ENCODE measurements at regions not wholly inside any gene's neighbourhood (a gene's known extent, or its start where the extent isn't known, plus 50 kb on each side); places are given as distances from the start of the nearest gene placed in this dataset.

DNA sequence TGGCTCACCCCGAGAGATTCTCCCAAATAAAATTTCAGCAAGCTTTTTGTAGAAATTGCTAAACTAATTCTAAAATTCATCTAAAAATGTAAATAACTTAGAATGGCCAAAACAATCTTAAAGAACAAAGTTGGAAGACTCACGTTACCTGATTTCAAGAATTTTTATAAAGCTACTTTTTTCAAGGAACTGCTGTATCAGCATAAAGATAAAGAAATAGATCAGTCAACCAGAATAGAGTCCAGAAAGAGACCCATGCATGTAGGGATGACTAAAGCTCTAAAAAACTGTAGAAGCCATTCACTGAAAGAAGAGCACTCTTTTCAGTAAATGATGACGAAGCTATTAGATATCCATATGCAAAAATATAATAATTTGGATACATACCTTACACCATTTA, 652.1 kb downstream of the TBC1D32 start:
- Histone ChIP-seq H3K4me3 (no peak overlapping the region), H3F3A (replicated peaks; ENCODE audit: low read depth) (no peaks in the 10 kb centered on the region), H3K27ac (ENCODE audit: low read depth) (no peak overlapping the region), H3K4me1 (ENCODE audit: insufficient read depth) (no peaks in the 10 kb centered on the region), H3K4me2 (no peak overlapping the region), H3K36me3 (ENCODE audit: insufficient read depth) (no peaks in the 10 kb centered on the region), H3K9me2 (ENCODE audit: insufficient read depth) (no peaks in the 10 kb centered on the region), H4K20me1 (replicated peaks; ENCODE audit: insufficient read depth) (no peaks in the 10 kb centered on the region), H2AFZ (no peak overlapping the region), H3K79me2 (replicated peaks; ENCODE audit: insufficient read depth) (no peaks in the 10 kb centered on the region), H3K27me3 (ENCODE audit: insufficient read depth) (no peaks in the 10 kb centered on the region)
- H3K27ac Mint-ChIP-seq = no peak overlapping the region
- DNase-seq (ENCODE audit: low spot score) (no peak), ATAC-seq (no peak)
- no peaks in the 10 kb centered on the region for H3K27me3 Mint-ChIP-seq (ENCODE audit: insufficient read depth, low read depth, poor library complexity)
- no peaks in the 10 kb centered on the region for H3K36me3 Mint-ChIP-seq (ENCODE audit: low read depth)
- no peaks in the 10 kb centered on the region for H3K4me1 Mint-ChIP-seq
- H3K4me3 Mint-ChIP-seq = no peak overlapping the region
- TF ChIP-seq STAT1 (IDR thresholded peaks at IDR 0.05; ENCODE audit: unreplicated experiment) (no peak), ZNF331 (CRISPR knock-in tag; IDR thresholded peaks at IDR 0.05; ENCODE audit: low read depth) (no peak), EZH2phosphoT487 (IDR thresholded peaks at IDR 0.05; ENCODE audit: unreplicated experiment) (no peak), CREB1 (CRISPR knock-in tag; IDR thresholded peaks at IDR 0.05; ENCODE audit: low read depth) (no peak), EZH2 (IDR thresholded peaks at IDR 0.05; ENCODE audit: low read depth, unreplicated experiment) (no peak), POLR2AphosphoS5 (IDR thresholded peaks at IDR 0.05; ENCODE audit: low read depth) (no peak), JUNB (IDR thresholded peaks at IDR 0.05; ENCODE audit: unreplicated experiment) (no peak)
- TF ChIP-seq, protein P1, sequence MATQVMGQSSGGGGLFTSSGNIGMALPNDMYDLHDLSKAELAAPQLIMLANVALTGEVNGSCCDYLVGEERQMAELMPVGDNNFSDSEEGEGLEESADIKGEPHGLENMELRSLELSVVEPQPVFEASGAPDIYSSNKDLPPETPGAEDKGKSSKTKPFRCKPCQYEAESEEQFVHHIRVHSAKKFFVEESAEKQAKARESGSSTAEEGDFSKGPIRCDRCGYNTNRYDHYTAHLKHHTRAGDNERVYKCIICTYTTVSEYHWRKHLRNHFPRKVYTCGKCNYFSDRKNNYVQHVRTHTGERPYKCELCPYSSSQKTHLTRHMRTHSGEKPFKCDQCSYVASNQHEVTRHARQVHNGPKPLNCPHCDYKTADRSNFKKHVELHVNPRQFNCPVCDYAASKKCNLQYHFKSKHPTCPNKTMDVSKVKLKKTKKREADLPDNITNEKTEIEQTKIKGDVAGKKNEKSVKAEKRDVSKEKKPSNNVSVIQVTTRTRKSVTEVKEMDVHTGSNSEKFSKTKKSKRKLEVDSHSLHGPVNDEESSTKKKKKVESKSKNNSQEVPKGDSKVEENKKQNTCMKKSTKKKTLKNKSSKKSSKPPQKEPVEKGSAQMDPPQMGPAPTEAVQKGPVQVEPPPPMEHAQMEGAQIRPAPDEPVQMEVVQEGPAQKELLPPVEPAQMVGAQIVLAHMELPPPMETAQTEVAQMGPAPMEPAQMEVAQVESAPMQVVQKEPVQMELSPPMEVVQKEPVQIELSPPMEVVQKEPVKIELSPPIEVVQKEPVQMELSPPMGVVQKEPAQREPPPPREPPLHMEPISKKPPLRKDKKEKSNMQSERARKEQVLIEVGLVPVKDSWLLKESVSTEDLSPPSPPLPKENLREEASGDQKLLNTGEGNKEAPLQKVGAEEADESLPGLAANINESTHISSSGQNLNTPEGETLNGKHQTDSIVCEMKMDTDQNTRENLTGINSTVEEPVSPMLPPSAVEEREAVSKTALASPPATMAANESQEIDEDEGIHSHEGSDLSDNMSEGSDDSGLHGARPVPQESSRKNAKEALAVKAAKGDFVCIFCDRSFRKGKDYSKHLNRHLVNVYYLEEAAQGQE (IDR thresholded peaks at IDR 0.05; ENCODE audit: unreplicated experiment) = no peak
- TF ChIP-seq, protein P2, sequence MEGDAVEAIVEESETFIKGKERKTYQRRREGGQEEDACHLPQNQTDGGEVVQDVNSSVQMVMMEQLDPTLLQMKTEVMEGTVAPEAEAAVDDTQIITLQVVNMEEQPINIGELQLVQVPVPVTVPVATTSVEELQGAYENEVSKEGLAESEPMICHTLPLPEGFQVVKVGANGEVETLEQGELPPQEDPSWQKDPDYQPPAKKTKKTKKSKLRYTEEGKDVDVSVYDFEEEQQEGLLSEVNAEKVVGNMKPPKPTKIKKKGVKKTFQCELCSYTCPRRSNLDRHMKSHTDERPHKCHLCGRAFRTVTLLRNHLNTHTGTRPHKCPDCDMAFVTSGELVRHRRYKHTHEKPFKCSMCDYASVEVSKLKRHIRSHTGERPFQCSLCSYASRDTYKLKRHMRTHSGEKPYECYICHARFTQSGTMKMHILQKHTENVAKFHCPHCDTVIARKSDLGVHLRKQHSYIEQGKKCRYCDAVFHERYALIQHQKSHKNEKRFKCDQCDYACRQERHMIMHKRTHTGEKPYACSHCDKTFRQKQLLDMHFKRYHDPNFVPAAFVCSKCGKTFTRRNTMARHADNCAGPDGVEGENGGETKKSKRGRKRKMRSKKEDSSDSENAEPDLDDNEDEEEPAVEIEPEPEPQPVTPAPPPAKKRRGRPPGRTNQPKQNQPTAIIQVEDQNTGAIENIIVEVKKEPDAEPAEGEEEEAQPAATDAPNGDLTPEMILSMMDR (conservative IDR thresholded peaks at IDR 0.05; ENCODE audit: low read depth in 2 of 2) = no peak
- TF ChIP-seq, protein P3, sequence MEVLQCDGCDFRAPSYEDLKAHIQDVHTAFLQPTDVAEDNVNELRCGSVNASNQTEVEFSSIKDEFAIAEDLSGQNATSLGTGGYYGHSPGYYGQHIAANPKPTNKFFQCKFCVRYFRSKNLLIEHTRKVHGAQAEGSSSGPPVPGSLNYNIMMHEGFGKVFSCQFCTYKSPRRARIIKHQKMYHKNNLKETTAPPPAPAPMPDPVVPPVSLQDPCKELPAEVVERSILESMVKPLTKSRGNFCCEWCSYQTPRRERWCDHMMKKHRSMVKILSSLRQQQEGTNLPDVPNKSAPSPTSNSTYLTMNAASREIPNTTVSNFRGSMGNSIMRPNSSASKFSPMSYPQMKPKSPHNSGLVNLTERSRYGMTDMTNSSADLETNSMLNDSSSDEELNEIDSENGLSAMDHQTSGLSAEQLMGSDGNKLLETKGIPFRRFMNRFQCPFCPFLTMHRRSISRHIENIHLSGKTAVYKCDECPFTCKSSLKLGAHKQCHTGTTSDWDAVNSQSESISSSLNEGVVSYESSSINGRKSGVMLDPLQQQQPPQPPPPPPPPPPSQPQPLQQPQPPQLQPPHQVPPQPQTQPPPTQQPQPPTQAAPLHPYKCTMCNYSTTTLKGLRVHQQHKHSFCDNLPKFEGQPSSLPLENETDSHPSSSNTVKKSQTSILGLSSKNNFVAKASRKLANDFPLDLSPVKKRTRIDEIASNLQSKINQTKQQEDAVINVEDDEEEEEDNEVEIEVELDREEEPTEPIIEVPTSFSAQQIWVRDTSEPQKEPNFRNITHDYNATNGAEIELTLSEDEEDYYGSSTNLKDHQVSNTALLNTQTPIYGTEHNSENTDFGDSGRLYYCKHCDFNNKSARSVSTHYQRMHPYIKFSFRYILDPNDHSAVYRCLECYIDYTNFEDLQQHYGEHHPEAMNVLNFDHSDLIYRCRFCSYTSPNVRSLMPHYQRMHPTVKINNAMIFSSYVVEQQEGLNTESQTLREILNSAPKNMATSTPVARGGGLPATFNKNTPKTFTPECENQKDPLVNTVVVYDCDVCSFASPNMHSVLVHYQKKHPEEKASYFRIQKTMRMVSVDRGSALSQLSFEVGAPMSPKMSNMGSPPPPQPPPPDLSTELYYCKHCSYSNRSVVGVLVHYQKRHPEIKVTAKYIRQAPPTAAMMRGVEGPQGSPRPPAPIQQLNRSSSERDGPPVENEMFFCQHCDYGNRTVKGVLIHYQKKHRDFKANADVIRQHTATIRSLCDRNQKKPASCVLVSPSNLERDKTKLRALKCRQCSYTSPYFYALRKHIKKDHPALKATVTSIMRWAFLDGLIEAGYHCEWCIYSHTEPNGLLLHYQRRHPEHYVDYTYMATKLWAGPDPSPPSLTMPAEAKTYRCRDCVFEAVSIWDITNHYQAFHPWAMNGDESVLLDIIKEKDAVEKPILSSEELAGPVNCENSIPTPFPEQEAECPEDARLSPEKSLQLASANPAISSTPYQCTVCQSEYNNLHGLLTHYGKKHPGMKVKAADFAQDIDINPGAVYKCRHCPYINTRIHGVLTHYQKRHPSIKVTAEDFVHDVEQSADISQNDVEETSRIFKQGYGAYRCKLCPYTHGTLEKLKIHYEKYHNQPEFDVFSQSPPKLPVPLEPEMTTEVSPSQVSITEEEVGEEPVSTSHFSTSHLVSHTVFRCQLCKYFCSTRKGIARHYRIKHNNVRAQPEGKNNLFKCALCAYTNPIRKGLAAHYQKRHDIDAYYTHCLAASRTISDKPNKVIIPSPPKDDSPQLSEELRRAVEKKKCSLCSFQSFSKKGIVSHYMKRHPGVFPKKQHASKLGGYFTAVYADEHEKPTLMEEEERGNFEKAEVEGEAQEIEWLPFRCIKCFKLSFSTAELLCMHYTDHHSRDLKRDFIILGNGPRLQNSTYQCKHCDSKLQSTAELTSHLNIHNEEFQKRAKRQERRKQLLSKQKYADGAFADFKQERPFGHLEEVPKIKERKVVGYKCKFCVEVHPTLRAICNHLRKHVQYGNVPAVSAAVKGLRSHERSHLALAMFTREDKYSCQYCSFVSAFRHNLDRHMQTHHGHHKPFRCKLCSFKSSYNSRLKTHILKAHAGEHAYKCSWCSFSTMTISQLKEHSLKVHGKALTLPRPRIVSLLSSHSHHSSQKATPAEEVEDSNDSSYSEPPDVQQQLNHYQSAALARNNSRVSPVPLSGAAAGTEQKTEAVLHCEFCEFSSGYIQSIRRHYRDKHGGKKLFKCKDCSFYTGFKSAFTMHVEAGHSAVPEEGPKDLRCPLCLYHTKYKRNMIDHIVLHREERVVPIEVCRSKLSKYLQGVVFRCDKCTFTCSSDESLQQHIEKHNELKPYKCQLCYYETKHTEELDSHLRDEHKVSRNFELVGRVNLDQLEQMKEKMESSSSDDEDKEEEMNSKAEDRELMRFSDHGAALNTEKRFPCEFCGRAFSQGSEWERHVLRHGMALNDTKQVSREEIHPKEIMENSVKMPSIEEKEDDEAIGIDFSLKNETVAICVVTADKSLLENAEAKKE (CRISPR knock-in tag; IDR thresholded peaks at IDR 0.05) = no peak
- H3K9me3 Mint-ChIP-seq = no peaks in the 10 kb centered on the region; the same call in 2 of the 3 replicates
